ES-I3 (cell line): ENCODE measurements at regions not wholly inside any gene's neighbourhood (a gene's known extent, or its start where the extent isn't known, plus 50 kb on each side); places are given as distances from the start of the nearest gene placed in this dataset.
"Not testable (repeated sequence)": the region's sequence is repeated elsewhere in the genome, so short reads cannot be mapped to it uniquely, and the experiment has no call there.

Source experiments
- H3K36me3 ChIP-seq: 2 replicates; pipeline ENCODE4 v1.6.1; 2013; ENCODE audit warnings: mild to moderate bottlenecking, low read length, control low read depth, moderate library complexity; ENCODE audit not compliant: insufficient read depth
- H3K4me1 ChIP-seq: 2 replicates; pipeline ENCODE4 v1.6.1; 2013; ENCODE audit warnings: mild to moderate bottlenecking, control low read depth, low read length; ENCODE audit not compliant: insufficient read depth
- H3K9ac ChIP-seq: 2 replicates; pipeline ENCODE4 v1.6.1; 2013; ENCODE audit warnings: low read depth, mild to moderate bottlenecking, low read length, moderate library complexity
- H3K9me3 ChIP-seq: 2 replicates; pipeline ENCODE4 v1.6.1; 2013; ENCODE audit warnings: mild to moderate bottlenecking, low read length, moderate library complexity; ENCODE audit not compliant: control insufficient read depth, insufficient read depth

GRCh38 chr6:74731204-74731603 is 474.6 kb downstream of the COL12A1 start:
- H3K4me1 ChIP-seq: no peaks in the 10 kb centered on the region
- no peaks in the 10 kb centered on the region for H3K9me3 ChIP-seq
- H3K9ac ChIP-seq: no peak overlapping the region
- no peaks in the 10 kb centered on the region for H3K36me3 ChIP-seq

- Histone ChIP-seq H3K9ac (no peak overlapping the region), H3K36me3 (no peaks in the 10 kb centered on the region), H3K9me3 (no peaks in the 10 kb centered on the region), H3K4me1 (no peaks in the 10 kb centered on the region)
Measured at GRCh38 chr6:74720923-74721322, 484.9 kb downstream of the COL12A1 start.

- Histone ChIP-seq H3K36me3 (no peaks in the 10 kb centered on the region), H3K4me1 (no peaks in the 10 kb centered on the region), H3K9ac (no peak overlapping the region), H3K9me3 (no peaks in the 10 kb centered on the region)
Measured at GRCh38 chr6:74717591-74717990, 488.3 kb downstream of the COL12A1 start.

DNA sequence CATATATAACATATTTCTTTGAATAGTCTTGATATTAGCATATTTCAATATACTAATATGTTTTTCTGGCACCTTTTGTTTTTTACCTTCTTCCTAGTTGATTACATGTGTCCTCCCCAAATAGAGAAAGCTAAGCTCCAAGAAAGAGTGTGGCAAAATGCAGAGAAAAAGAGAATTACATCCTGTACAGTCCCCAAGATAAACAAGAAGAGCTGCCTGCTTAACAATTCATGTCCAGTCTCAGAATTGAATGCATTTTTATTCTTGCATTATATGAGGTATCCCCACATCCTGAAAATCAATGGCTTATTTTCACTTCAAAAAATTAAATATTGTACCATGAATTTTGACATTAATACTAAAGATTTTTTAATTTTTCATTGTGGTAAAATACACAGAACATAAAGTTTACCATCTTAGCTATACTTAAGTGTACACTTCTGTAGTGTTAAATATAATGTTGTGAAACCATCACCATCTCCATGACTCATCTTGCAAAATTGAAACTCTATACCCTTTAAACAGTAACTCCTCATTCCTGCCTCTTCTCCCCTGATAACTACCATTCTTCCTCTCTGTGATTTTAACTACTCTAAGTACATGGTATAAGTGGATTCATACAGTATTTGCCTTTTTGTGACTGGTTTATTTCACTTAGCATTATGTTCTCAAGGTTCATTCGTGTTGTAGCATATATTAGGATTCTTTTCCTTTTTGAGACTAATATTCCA is 490.3 kb downstream of the COL12A1 start:
- no peaks in the 10 kb centered on the region for H3K36me3 ChIP-seq
- H3K9ac ChIP-seq: no peak overlapping the region
- no peaks in the 10 kb centered on the region for H3K4me1 ChIP-seq
- H3K9me3 ChIP-seq: no peaks in the 10 kb centered on the region

GRCh38 chr6:74713941-74714340 is 491.9 kb downstream of the COL12A1 start:
- H3K4me1 ChIP-seq: no peaks in the 10 kb centered on the region
- H3K36me3 ChIP-seq: no peaks in the 10 kb centered on the region
- H3K9me3 ChIP-seq: no peaks in the 10 kb centered on the region
- H3K9ac ChIP-seq: no peak overlapping the region

- Histone ChIP-seq H3K9me3 (no peaks in the 10 kb centered on the region), H3K4me1 (no peaks in the 10 kb centered on the region), H3K9ac (no peak overlapping the region), H3K36me3 (no peaks in the 10 kb centered on the region)
Measured at GRCh38 chr6:74705451-74705850, 500.4 kb downstream of the COL12A1 start.

DNA sequence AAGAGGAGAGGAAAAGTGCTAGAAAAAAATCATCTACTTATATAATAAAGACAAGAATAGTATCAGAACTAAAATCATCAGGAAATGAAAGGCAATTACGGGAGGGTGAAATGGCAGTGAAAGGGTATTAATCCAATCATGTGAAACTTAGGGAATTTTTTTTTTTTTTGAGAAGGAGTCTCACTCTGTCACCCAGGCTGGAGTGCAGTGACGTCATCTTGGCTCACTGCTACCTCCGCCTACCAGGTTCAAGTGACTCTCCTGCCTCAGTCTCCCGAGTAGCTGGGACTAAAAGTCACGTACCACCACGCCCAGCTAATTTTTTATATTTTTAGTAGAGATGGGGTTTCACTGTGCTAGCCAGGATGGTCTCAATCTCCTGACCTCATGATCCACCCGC is 501.3 kb downstream of the COL12A1 start:
- not testable (repeated sequence) for H3K9ac ChIP-seq, H3K9me3 ChIP-seq, H3K36me3 ChIP-seq, H3K4me1 ChIP-seq

GRCh38 chr6:74690365-74690764 is 515.5 kb downstream of the COL12A1 start:
- no peaks in the 10 kb centered on the region for H3K36me3 ChIP-seq
- H3K9me3 ChIP-seq: no peaks in the 10 kb centered on the region
- no peaks in the 10 kb centered on the region for H3K4me1 ChIP-seq
- H3K9ac ChIP-seq: no peak overlapping the region

- Histone ChIP-seq H3K36me3 (no peaks in the 10 kb centered on the region), H3K9me3 (no peaks in the 10 kb centered on the region), H3K9ac (no peak overlapping the region), H3K4me1 (no peaks in the 10 kb centered on the region)
Measured at GRCh38 chr6:74689601-74690000, 516.3 kb downstream of the COL12A1 start.

DNA sequence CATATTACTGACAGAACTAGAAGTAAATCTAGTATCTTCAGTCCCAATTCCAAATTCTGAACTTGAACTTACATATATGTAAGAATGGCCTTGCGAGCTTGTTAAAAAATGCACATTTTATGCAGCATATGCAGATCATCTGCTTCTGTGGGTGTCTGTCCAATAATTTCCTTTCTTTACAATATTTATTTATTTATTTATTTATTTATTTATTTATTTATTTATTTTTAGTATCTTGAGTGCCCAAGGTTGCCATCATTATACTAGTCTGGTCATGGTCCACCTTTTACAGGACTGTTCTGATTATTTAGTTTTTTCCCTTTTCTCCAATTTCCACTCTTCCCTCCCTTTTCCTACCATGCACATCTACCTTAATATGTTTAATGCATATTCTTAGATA is 528.4 kb downstream of the COL12A1 start:
- no peak overlapping the region for H3K9ac ChIP-seq
- no peaks in the 10 kb centered on the region for H3K9me3 ChIP-seq
- H3K4me1 ChIP-seq: no peaks in the 10 kb centered on the region
- H3K36me3 ChIP-seq: no peaks in the 10 kb centered on the region

DNA sequence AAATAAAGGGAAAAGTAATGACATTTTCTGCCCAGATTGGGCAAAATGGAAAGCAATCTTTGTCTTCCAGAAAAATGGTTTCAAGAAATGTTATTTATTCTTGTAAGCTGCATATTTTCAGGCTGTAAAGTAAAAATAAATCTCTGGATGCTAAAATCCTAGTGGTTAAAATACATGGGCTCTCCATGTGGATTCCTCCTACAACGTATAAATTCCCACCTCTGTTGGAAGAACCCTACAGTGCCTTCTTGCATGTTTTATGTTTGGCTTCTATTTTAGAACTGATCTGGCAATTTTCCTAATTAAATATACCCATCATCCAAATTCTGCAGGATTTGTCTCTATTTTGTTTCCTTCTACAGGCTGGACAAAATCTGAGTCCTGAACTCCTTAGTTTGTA is 528.9 kb downstream of the COL12A1 start:
- Histone ChIP-seq H3K36me3 (no peaks in the 10 kb centered on the region), H3K9me3 (no peaks in the 10 kb centered on the region), H3K4me1 (no peaks in the 10 kb centered on the region), H3K9ac (no peak overlapping the region)

GRCh38 chr6:74674377-74674776 is 531.5 kb downstream of the COL12A1 start:
- no peaks in the 10 kb centered on the region for H3K4me1 ChIP-seq
- no peaks in the 10 kb centered on the region for H3K36me3 ChIP-seq
- no peaks in the 10 kb centered on the region for H3K9me3 ChIP-seq
- no peak overlapping the region for H3K9ac ChIP-seq

DNA sequence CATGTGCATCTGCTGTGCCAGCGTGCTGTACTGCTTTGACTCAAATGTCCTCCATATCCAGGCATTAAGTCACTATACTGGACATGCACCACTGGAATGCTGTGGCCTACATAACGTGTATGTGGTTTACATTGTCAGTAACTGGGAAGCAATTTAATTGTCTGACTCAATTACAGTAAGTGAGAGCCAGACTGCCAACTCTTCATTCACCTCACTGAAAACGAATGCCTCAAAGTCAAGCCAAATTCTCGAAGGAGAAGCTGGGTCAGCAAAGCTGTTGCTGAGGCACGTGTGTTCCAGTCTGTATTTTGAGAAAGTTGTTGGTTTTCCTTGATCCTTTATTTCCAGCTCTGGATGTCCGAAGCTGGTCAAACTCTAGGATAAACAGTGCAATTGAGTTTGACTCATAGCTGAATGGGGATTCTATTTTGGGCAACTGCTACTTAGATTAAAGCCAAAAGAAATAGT is 534.3 kb downstream of the COL12A1 start:
- H3K9me3 ChIP-seq: no peaks in the 10 kb centered on the region
- H3K36me3 ChIP-seq: no peaks in the 10 kb centered on the region
- no peak overlapping the region for H3K9ac ChIP-seq
- H3K4me1 ChIP-seq: no peaks in the 10 kb centered on the region

DNA sequence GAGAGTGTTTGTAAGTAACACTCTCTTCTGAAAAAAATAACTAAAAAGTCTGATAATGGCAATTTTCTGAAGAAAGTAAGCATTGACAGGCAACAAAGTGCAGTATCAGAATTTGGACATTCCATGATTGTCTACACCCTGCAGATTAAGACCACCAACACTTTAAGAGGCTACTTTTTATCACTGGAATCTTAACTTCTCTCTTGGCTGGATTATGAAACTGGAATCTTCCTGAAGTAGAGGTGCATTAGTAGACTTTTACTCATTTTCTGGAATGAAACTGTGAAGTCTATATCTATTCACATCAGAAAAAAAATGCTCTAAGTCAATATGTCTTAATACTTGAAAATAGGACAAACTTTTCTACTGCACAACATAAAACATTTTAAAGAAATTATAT is 547.5 kb downstream of the COL12A1 start:
- Histone ChIP-seq H3K36me3 (no peaks in the 10 kb centered on the region), H3K4me1 (no peaks in the 10 kb centered on the region), H3K9ac (no peak overlapping the region), H3K9me3 (peaks cover 2% of the 10 kb centered on the region)

- no peaks in the 10 kb centered on the region for H3K4me1 ChIP-seq
- no peak overlapping the region for H3K9ac ChIP-seq
- H3K36me3 ChIP-seq: no peaks in the 10 kb centered on the region
- peaks cover 2% of the 10 kb centered on the region for H3K9me3 ChIP-seq
Measured at GRCh38 chr6:74657931-74658330, 547.9 kb downstream of the COL12A1 start.
